IMR-90 (cell line): ENCODE measurements at regions not wholly inside any gene's neighbourhood (a gene's known extent, or its start where the extent isn't known, plus 50 kb on each side); places are given as distances from the start of the nearest gene placed in this dataset.

ENCODE experiments used
- BHLHE40 ChIP-seq: fragments of 150-350 bp; IDR thresholded peaks from 2 replicates; pipeline ENCODE4 v1.6.1; 2016; ENCODE audit warnings: mild to moderate bottlenecking, low read depth, low read length
- FOS ChIP-seq: fragments of 150-350 bp; IDR thresholded peaks from 2 replicates; pipeline ENCODE4 v1.6.1; 2016; ENCODE audit warnings: low read depth, low read length
- MAZ ChIP-seq: IDR thresholded peaks from 2 replicates; pipeline ENCODE4 v1.6.1; 2012; ENCODE audit warnings: low read depth, mild to moderate bottlenecking, low read length, improper control_type of control experiment, moderate library complexity, borderline replicate concordance
- NFE2L2 ChIP-seq: fragments of 150-350 bp; IDR thresholded peaks from 2 replicates; pipeline ENCODE4 v1.6.1; 2016; ENCODE audit warnings: low read depth, mild to moderate bottlenecking, low read length
- POLR2A ChIP-seq: IDR thresholded peaks from 2 replicates; pipeline ENCODE4 v1.6.1; 2012; ENCODE audit warnings: mild to moderate bottlenecking, low read depth, low read length
- RAD21 ChIP-seq: IDR thresholded peaks from 2 replicates; pipeline ENCODE4 v1.6.1; 2012; ENCODE audit warnings: low read length, improper control_type of control experiment
- RFX5 ChIP-seq: IDR thresholded peaks from 2 replicates; pipeline ENCODE4 v1.8.0; 2012; ENCODE audit warnings: low read depth, mild to moderate bottlenecking, low read length, moderate library complexity
- TF ChIP-seq, protein P1 (sequence below): conservative IDR thresholded peaks from 2 replicates; pipeline ENCODE4 v1.5.1; 2012; ENCODE audit warnings: mild to moderate bottlenecking, low read depth, low read length, improper control_type of control experiment
- TF ChIP-seq, protein P2 (sequence below): fragments of 150-350 bp; IDR thresholded peaks from 2 replicates; pipeline ENCODE4 v1.6.1; 2017; ENCODE audit warnings: mild to moderate bottlenecking, antibody characterized with exemption, low read length, low read depth

DNA sequence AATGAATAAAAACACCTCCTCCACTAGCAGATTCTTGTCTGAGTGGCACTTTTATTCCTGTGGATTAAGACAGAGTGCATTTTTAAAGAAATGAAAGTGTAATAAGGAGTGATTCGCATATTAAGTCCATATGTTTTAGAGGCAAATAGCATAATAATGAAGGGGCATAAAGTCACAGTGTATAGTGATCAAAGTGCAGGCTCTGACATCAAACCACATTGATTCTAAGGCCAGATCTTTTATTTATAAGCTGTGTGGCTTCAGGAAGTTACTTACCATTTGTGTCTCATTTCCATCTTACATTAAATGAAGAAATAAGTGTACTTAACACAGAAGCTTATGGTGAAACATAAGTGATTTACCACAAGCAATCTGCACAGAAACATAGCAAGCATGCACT is 332.8 kb downstream of the GASK1B start:
- TF ChIP-seq, protein P1, sequence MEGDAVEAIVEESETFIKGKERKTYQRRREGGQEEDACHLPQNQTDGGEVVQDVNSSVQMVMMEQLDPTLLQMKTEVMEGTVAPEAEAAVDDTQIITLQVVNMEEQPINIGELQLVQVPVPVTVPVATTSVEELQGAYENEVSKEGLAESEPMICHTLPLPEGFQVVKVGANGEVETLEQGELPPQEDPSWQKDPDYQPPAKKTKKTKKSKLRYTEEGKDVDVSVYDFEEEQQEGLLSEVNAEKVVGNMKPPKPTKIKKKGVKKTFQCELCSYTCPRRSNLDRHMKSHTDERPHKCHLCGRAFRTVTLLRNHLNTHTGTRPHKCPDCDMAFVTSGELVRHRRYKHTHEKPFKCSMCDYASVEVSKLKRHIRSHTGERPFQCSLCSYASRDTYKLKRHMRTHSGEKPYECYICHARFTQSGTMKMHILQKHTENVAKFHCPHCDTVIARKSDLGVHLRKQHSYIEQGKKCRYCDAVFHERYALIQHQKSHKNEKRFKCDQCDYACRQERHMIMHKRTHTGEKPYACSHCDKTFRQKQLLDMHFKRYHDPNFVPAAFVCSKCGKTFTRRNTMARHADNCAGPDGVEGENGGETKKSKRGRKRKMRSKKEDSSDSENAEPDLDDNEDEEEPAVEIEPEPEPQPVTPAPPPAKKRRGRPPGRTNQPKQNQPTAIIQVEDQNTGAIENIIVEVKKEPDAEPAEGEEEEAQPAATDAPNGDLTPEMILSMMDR: no peak
- TF ChIP-seq BHLHE40 (no peak), FOS (no peak), NFE2L2 (no peak), POLR2A (no peak), RFX5 (no peak), RAD21 (no peak), MAZ (no peak)
- TF ChIP-seq, protein P2, sequence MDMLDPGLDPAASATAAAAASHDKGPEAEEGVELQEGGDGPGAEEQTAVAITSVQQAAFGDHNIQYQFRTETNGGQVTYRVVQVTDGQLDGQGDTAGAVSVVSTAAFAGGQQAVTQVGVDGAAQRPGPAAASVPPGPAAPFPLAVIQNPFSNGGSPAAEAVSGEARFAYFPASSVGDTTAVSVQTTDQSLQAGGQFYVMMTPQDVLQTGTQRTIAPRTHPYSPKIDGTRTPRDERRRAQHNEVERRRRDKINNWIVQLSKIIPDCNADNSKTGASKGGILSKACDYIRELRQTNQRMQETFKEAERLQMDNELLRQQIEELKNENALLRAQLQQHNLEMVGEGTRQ: no peak
